NCI-H446 treated with DMSO at 0.1 percent for 48 hours (cell line): ENCODE measurements at regions not wholly inside any gene's neighbourhood (a gene's known extent, or its start where the extent isn't known, plus 50 kb on each side); places are given as distances from the start of the nearest gene placed in this dataset.

Source experiments
- DNase-seq: peaks from one replicate; lab custom pipeline; 2025; lab: John Stamatoyannopoulos, UW

- DNase-seq, result no peak
Observed at GRCh38 chr1:244265507-244265906, 186.2 kb downstream of the ADSS2 start.

GRCh38 chr1:244269169-244269568 is 182.5 kb downstream of the ADSS2 start:
- DNase-seq, result no peak

- DNase-seq, result no peak
Observed at GRCh38 chr1:244271004-244271403, 180.7 kb downstream of the ADSS2 start.

GRCh38 chr1:244271691-244272308 is 179.9 kb downstream of the ADSS2 start:
- no peak for DNase-seq

GRCh38 chr1:244272471-244273261 is 179.0 kb downstream of the ADSS2 start:
- peak; percentile 82 for DNase-seq

GRCh38 chr1:244273262-244273844 is 178.4 kb downstream of the ADSS2 start:
- no peak for DNase-seq

- DNase-seq, result peak; percentile 99
Observed at GRCh38 chr1:244273845-244274619, 177.7 kb downstream of the ADSS2 start.

- no peak for DNase-seq
Observed at GRCh38 chr1:244276646-244277045, 175.1 kb downstream of the ADSS2 start.

GRCh38 chr1:244280201-244280600 is 171.5 kb downstream of the ADSS2 start:
- no peak for DNase-seq

GRCh38 chr1:244280859-244281258 is 170.8 kb downstream of the ADSS2 start:
- no peak for DNase-seq

GRCh38 chr1:244283772-244284171 is 167.9 kb downstream of the ADSS2 start:
- DNase-seq, result no peak

- no peak for DNase-seq
Observed at GRCh38 chr1:244284641-244285156, 167.0 kb downstream of the ADSS2 start.

- DNase-seq, result no peak
Observed at GRCh38 chr1:244286341-244286740, 165.4 kb downstream of the ADSS2 start.

- DNase-seq, result no peak
Observed at GRCh38 chr1:244287726-244288125, 164.0 kb downstream of the ADSS2 start.

- no peak for DNase-seq
Observed at GRCh38 chr1:244288663-244289062, 163.0 kb downstream of the ADSS2 start.

GRCh38 chr1:244289991-244290785 is 161.5 kb downstream of the ADSS2 start:
- no peak for DNase-seq

GRCh38 chr1:244291236-244292201 is 160.2 kb downstream of the ADSS2 start:
- DNase-seq, result no peak

- DNase-seq, result no peak
Observed at GRCh38 chr1:244294599-244295224, 157.0 kb downstream of the ADSS2 start.

- DNase-seq, result no peak
Observed at GRCh38 chr1:244296003-244296402, 155.7 kb downstream of the ADSS2 start.

- no peak for DNase-seq
Observed at GRCh38 chr1:244296447-244296846, 155.3 kb downstream of the ADSS2 start.
